Stimulated activated CD8-positive, alpha-beta memory T cell treated with anti-CD3 and anti-CD28 coated beads, Interleukin-15, amount 100 ng/mL, for 48 hours (primary cell): ENCODE measurements at regions not wholly inside any gene's neighbourhood (a gene's known extent, or its start where the extent isn't known, plus 50 kb on each side); places are given as distances from the start of the nearest gene placed in this dataset.

Experiments used
- DNase-seq, 2 donors: peaks; one replicate each; pipeline ENCODE4 v3.0.0-alpha.2; 2020; ENCODE audit warnings: low read depth in 2 of 2

- no peak for DNase-seq
Observed at GRCh38 chr1:240031414-240031813, 60.3 kb upstream of the FMN2 start.

GRCh38 chr1:240033406-240033805 lies 58.3 kb upstream of the FMN2 start:
- no peak for DNase-seq

- no peak for DNase-seq
Observed at GRCh38 chr1:240036526-240036925, 55.2 kb upstream of the FMN2 start.
